GM21528 (cell line): ENCODE measurements at regions not wholly inside any gene's neighbourhood (a gene's known extent, or its start where the extent isn't known, plus 50 kb on each side); places are given as distances from the start of the nearest gene placed in this dataset.

ENCODE experiments used
- ATAC-seq: cut with Tn5 transposase; IDR thresholded peaks from one replicate; pipeline ENCODE4 v1.9.1; 2021; ENCODE audit warnings: mild to moderate bottlenecking, moderate library complexity; ENCODE audit not compliant: unreplicated experiment, low FRiP score

GRCh38 chr1:39107341-39108290 lies 81.5 kb downstream of the NDUFS5 start:
- no peak for ATAC-seq

DNA sequence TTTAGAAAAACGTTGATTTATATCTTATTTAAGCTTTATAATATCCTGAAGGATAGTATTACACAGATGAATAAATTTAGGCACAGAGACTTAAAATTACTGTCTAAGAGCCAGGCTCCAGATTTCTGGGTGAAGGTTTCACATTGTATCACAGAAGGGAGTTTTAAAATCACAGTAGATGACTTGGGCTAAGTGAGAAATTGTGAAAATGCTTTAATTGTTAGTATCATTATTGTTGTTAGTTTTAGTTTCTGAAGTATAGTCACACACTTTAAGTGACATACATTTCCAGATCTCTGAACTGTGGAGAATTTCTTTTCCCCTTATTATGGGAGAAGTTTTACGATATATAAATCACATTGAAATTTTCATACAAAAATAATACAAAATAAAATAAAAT lies 83.5 kb downstream of the NDUFS5 start:
- ATAC-seq = no peak

GRCh38 chr1:39110325-39110851 lies 84.2 kb downstream of the NDUFS5 start:
- no peak for ATAC-seq

GRCh38 chr1:39110882-39111281 lies 84.7 kb downstream of the NDUFS5 start:
- no peak for ATAC-seq

DNA sequence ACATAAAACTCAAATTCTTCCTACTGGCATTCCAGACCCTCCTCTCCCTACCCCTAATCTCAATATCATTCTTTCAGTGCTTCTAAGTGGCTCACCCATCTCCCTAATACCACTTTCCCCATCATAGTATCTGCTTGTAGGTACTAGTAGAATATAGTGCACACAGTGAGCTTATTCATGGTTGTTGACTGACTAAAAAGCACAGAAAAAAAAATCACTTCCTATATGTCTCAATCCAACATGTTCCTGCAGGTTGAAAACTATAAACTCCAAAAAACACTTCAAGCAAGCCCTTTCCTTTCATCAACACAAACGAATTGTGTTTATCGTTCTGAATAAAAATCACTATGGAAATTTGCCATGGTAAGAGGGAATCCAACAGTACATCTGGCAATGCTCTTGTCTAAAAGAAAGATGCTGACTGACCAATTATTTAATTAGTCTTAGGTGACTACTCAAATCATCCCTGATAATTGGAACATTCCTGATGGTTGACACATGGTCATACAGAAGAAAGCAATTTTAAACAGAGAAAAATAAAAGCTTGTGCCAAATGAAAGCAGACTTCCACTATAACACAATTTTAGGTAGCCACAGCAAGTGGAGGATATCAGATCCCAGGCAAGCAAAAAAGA lies 87.1 kb downstream of the NDUFS5 start:
- no peak for ATAC-seq

- no peak for ATAC-seq
These were observed 89.0 kb upstream of the MACF1 start for GRCh38 chr1:39115271-39116110.

DNA sequence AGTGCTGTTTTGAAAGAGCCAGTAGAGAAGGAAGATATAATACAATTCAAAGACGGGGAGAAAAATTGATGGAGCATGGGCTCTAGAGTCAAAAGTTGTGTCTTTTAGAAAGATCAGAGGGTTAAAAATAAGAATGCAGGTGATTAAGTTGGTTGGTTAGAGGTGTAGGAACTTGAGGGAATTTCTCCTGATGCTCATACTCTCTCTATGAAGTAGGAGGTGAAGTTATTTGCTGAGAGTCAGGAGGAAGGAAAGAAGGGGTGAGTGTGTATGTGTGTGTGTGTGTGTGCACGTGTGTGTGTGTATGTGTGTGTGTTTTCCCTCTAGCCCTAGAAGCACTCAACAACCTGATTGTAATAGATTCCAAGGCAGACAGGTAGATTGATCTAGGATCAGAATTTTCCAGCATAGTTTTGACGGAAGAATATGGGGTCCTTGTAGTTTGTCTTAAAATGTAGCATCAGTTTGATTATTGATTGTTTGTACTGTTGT lies 88.3 kb upstream of the MACF1 start:
- ATAC-seq = no peak

DNA sequence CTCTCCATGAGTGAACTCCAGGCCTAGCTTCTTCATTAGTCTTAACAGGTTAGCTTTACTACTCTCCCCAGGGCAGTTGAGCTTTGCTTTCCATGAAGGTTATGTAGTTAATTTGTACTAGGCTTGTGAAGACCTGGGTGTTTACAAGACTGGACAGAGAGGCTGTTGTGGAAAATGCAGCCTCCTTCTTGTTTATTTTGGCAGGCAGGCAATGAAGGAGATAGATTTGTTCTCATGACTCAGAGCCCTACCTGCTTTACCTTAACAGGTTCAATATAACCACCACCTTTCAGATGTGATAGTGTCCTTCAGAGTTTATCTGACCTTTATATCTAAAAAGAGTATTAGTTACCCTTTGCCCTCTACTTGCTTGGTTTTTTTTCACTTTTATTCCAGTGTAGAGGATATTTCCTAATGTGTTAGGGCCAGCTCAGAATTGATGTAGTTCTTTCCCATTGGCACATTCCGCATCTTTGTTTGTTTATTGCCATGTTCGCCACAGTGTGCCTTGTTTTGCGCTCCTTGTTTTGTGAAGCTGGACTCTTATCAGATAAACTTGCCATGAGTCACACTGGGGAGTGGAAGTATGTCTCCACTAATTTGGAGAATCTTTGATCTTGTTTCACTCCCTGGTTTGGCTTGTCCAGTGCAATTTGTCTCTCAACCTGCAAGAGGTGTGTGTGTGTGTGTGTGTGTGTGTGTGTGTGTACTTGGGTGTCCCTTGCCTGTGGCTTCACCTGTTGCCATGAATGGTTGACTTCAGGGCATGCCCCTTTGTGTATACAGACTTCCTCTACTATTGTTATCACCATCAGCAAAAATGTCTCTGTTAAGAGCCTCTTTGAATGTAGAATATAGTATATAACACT lies 87.4 kb upstream of the MACF1 start:
- no peak for ATAC-seq

GRCh38 chr1:39117899-39118450 lies 86.5 kb upstream of the MACF1 start:
- no peak for ATAC-seq

- ATAC-seq = no peak
These were observed 82.4 kb upstream of the MACF1 start for GRCh38 chr1:39122056-39122455.

GRCh38 chr1:39124282-39124681 lies 80.2 kb upstream of the MACF1 start:
- no peak for ATAC-seq

DNA sequence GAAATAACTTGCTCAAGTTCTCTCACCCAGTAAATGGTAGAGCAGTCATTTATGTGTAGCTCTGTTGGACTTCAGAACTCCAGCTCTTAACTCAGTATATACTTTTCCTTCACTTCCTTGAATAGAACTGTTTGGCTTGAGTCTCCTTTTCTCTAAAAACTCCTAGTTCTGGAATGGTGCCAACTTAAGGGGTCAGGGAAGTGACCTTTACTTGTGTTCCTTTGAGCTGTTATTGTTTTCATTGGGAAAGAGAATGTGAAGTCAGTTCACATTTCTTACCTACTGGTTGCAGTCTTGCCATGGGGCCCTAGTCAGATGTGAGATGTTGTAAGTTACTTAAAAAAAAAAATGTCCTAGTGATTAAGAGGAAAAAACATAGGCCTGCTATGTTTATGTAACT lies 77.0 kb upstream of the MACF1 start:
- ATAC-seq = no peak

GRCh38 chr1:39128126-39128525 lies 76.4 kb upstream of the MACF1 start:
- no peak for ATAC-seq

DNA sequence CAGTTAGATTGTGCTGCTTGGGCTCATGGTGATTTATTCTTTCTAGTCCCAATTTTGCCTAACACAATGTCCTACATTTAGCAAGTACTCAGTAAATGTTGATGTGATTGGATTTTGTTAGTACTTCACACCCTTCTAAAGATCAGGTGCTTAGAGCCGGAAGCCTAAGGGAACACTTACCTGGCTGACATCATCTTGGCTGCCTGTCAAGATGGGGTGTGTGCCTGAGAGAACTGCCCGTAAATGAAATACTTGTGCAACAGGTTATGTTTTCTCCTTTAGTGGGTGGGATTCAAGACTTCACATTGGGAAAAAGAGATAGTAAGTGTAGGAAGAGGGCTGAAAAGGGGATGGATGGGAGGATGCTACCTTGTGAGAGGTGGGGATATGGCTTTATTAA lies 75.5 kb upstream of the MACF1 start:
- ATAC-seq = no peak

DNA sequence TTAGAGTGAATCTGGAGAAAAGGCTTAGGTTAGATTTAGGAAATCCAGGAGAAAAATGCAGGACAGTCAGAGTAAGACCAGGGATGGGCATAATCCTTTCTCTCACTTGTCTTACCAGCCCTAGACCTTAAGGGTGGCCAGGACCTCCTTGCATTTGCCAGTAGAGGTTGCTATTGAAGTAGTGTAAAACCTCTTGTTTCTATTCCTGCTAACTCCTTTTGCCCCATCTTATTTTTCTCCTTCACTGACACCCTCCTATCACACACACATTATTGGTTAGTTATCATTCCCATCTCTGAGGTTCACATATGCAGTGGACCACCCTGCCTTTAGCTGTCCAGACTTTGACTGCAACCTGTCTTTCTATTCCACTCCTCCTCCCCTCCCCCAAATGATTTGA lies 75.0 kb upstream of the MACF1 start:
- ATAC-seq = no peak

- ATAC-seq = no peak
These were observed 74.2 kb upstream of the MACF1 start for GRCh38 chr1:39130325-39130724.

GRCh38 chr1:39131940-39132339 lies 72.6 kb upstream of the MACF1 start:
- ATAC-seq = no peak

GRCh38 chr1:39132505-39133339 lies 71.8 kb upstream of the MACF1 start:
- no peak for ATAC-seq

DNA sequence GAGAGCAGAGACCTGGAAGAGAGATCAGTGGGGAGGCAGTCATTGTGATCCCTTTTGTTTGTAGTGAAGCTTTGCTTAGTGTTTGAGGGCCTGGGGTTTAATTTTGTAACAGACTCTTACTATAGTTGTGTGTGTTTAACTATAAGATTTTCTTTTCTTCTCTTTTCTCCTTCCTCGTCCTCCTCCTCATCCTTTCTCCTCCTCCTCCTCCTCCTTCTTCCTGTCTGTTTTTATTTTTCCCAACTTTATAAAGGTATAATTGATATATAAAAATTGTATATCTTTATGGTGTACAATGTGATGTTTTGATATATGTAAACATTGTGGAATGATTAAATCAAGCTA lies 71.2 kb upstream of the MACF1 start:
- ATAC-seq = no peak
